ENCODE measurements at regions not wholly inside any gene's neighbourhood (a gene's known extent, or its start where the extent isn't known, plus 50 kb on each side); places are given as distances from the start of the nearest gene placed in this dataset.

DNA sequence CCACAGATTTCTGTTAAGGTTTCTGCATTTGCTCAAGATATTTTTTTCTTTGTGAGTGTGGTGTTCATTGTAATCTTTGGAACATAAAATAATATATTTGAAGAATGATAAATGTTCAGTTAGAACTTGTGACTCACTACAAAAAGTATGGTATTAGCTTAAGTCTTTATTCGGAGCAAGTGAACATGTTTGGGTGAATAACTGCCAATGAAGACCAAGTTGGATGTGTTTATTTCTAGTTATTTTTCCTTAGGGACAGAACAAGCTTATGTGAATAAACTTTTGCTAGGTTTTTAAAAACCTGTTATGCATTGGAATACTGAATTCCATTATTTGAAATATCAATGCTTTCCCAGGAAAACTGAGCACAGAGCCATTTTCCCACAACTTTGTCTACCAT, 418.6 kb downstream of the SLCO4C1 start:
- H2AK5ac ChIP-seq (ENCODE audit: low read length): no peak overlapping the region
- no CpG with 5 or more reads among the region's 1 CpG for WGBS (ENCODE audit: extremely low coverage, insufficient coverage, insufficient read length)

DNA sequence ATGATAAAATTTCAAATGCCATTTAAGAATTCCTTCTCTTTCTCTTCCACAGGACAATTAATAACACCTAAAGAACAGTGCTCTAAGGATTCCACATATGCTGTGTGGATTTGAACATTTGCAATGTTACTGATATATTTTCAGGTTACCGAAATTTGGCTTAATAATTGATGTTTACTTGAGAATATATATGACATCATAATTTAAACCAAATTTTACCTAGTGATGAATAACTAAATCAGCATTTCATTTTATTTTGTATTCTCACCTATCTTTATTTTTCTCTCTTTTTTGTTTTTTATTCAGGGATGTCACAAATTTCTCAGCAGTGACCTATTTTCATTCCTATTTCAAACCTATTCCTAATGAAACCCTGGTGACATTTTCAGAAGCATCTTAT, 429.6 kb downstream of the SLCO4C1 start:
- no peaks in the 10 kb centered on the region for H3K36me3 ChIP-seq (ENCODE audit: control insufficient read depth in 1 of 2, insufficient read depth in 2 of 2, low read length in 2 of 2)
- no peaks in the 10 kb centered on the region for H3K79me1 ChIP-seq (ENCODE audit: low read length)
- no peaks in the 10 kb centered on the region for H3K9me3 ChIP-seq (ENCODE audit: insufficient read depth, low read depth, low read length)
- no peak overlapping the region for H3K14ac ChIP-seq (ENCODE audit: low read length)
- H2AK5ac ChIP-seq (ENCODE audit: low read length): no peak overlapping the region
- no peak overlapping the region for H3K4me3 ChIP-seq (ENCODE audit: low read depth, low read length)
- no peak overlapping the region for H3K4ac ChIP-seq (ENCODE audit: low read depth, low read length)
- no peak overlapping the region for H3K4me2 ChIP-seq (ENCODE audit: low read length)
- no peak overlapping the region for H2AFZ ChIP-seq (ENCODE audit: insufficient read depth, low read length, poor library complexity)
- no peak overlapping the region for H2BK12ac ChIP-seq (ENCODE audit: low read length)
- no peaks in the 10 kb centered on the region for H3K79me2 ChIP-seq (ENCODE audit: control insufficient read depth, insufficient read depth, low read length, poor library complexity)
- H3K27me3 ChIP-seq (ENCODE audit: insufficient read depth, low read length): no peaks in the 10 kb centered on the region
- no peaks in the 10 kb centered on the region for H3K4me1 ChIP-seq (ENCODE audit: control insufficient read depth in 1 of 2, insufficient read depth in 2 of 2, low read length in 2 of 2)
- no peak overlapping the region for H3K23ac ChIP-seq (ENCODE audit: low read length)
- no peak overlapping the region for H4K91ac ChIP-seq (ENCODE audit: low read depth, low read length)
- H2BK120ac ChIP-seq (ENCODE audit: insufficient read depth, low read length, poor library complexity): no peak overlapping the region
- H2BK5ac ChIP-seq (ENCODE audit: low read depth, low read length, poor library complexity): no peak overlapping the region
- no peak for DNase-seq
- no peak overlapping the region for H3K9ac ChIP-seq (ENCODE audit: low read length)
- no peak overlapping the region for H3K27ac ChIP-seq (ENCODE audit: low read depth, low read length)
- no peak overlapping the region for H4K12ac ChIP-seq (ENCODE audit: low read depth, low read length)
- no peak overlapping the region for H3K18ac ChIP-seq (ENCODE audit: low read length)
- H4K8ac ChIP-seq (ENCODE audit: low read depth, low read length): no peak overlapping the region
- WGBS (ENCODE audit: extremely low coverage, insufficient coverage, insufficient read length): no CpG with 5 or more reads among the region's 1 CpG

More for the DNA sequence above, 418.6 kb downstream of the SLCO4C1 start:
- no peak overlapping the region for H4K8ac ChIP-seq (ENCODE audit: low read depth, low read length)
- no peak overlapping the region for H2AFZ ChIP-seq (ENCODE audit: insufficient read depth, low read length, poor library complexity)
- no peaks in the 10 kb centered on the region for H3K79me1 ChIP-seq (ENCODE audit: low read length)
- H3K4me3 ChIP-seq (ENCODE audit: low read depth, low read length): no peak overlapping the region
- H3K27ac ChIP-seq (ENCODE audit: low read depth, low read length): no peak overlapping the region
- H3K9me3 ChIP-seq (ENCODE audit: insufficient read depth, low read depth, low read length): no peaks in the 10 kb centered on the region
- H4K12ac ChIP-seq (ENCODE audit: low read depth, low read length): no peak overlapping the region
- H3K23ac ChIP-seq (ENCODE audit: low read length): no peak overlapping the region
- H3K18ac ChIP-seq (ENCODE audit: low read length): no peak overlapping the region
- H3K27me3 ChIP-seq (ENCODE audit: insufficient read depth, low read length): no peaks in the 10 kb centered on the region
- H3K79me2 ChIP-seq (ENCODE audit: control insufficient read depth, insufficient read depth, low read length, poor library complexity): no peaks in the 10 kb centered on the region
- H3K36me3 ChIP-seq (ENCODE audit: control insufficient read depth in 1 of 2, insufficient read depth in 2 of 2, low read length in 2 of 2): no peaks in the 10 kb centered on the region
- H3K14ac ChIP-seq (ENCODE audit: low read length): no peak overlapping the region
- DNase-seq: no peak
- no peak overlapping the region for H3K4me2 ChIP-seq (ENCODE audit: low read length)
- H2BK12ac ChIP-seq (ENCODE audit: low read length): no peak overlapping the region
- no peak overlapping the region for H2BK5ac ChIP-seq (ENCODE audit: low read depth, low read length, poor library complexity)
- no peak overlapping the region for H3K9ac ChIP-seq (ENCODE audit: low read length)
- H3K4ac ChIP-seq (ENCODE audit: low read depth, low read length): no peak overlapping the region
- H2BK120ac ChIP-seq (ENCODE audit: insufficient read depth, low read length, poor library complexity): no peak overlapping the region
- no peak overlapping the region for H4K91ac ChIP-seq (ENCODE audit: low read depth, low read length)
- no peaks in the 10 kb centered on the region for H3K4me1 ChIP-seq (ENCODE audit: control insufficient read depth in 1 of 2, insufficient read depth in 2 of 2, low read length in 2 of 2)

DNA sequence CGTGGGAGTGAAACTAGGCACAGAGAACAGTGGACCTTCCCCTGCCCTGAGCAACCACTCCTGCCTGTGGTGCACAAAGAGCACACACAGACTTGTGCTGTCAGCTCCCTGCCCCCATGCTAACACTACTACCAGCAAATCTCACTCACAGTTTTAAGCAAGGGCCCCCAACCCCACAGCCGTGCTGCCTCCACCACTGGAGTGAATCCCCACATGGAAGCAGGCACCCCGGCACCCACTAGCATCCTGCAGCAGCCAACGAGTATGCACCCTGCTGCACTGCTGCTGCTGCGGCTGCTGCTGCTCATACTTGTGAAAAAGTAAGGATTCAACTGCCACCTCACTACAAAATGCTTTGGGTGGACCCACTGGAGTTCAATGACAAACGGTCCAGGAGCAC, 435.5 kb downstream of the SLCO4C1 start:
- Histone ChIP-seq H3K18ac (ENCODE audit: low read length) (no peak overlapping the region), H3K79me2 (ENCODE audit: control insufficient read depth, insufficient read depth, low read length, poor library complexity) (no peaks in the 10 kb centered on the region), H2AK5ac (ENCODE audit: low read length) (no peak overlapping the region), H3K9me3 (ENCODE audit: insufficient read depth, low read depth, low read length) (no peaks in the 10 kb centered on the region), H2BK12ac (ENCODE audit: low read length) (no peak overlapping the region), H3K23ac (ENCODE audit: low read length) (no peak overlapping the region), H4K12ac (ENCODE audit: low read depth, low read length) (no peak overlapping the region), H3K9ac (ENCODE audit: low read length) (no peak overlapping the region), H4K91ac (ENCODE audit: low read depth, low read length) (no peak overlapping the region), H3K14ac (ENCODE audit: low read length) (no peak overlapping the region), H3K27ac (ENCODE audit: low read depth, low read length) (no peak overlapping the region), H3K36me3 (ENCODE audit: control insufficient read depth in 1 of 2, insufficient read depth in 2 of 2, low read length in 2 of 2) (no peaks in the 10 kb centered on the region), H3K27me3 (ENCODE audit: insufficient read depth, low read length) (no peaks in the 10 kb centered on the region), H3K4me3 (ENCODE audit: low read depth, low read length) (no peak overlapping the region), H3K4me1 (ENCODE audit: control insufficient read depth in 1 of 2, insufficient read depth in 2 of 2, low read length in 2 of 2) (no peaks in the 10 kb centered on the region), H4K8ac (ENCODE audit: low read depth, low read length) (no peak overlapping the region), H3K79me1 (ENCODE audit: low read length) (no peaks in the 10 kb centered on the region), H2BK120ac (ENCODE audit: insufficient read depth, low read length, poor library complexity) (no peak overlapping the region), H2AFZ (ENCODE audit: insufficient read depth, low read length, poor library complexity) (no peak overlapping the region), H2BK5ac (ENCODE audit: low read depth, low read length, poor library complexity) (no peak overlapping the region), H3K4me2 (ENCODE audit: low read length) (no peak overlapping the region), H3K4ac (ENCODE audit: low read depth, low read length) (no peak overlapping the region)
- no CpG with 5 or more reads among the region's 6 CpGs for WGBS (ENCODE audit: extremely low coverage, insufficient coverage, insufficient read length)
- DNase-seq: no peak

DNA sequence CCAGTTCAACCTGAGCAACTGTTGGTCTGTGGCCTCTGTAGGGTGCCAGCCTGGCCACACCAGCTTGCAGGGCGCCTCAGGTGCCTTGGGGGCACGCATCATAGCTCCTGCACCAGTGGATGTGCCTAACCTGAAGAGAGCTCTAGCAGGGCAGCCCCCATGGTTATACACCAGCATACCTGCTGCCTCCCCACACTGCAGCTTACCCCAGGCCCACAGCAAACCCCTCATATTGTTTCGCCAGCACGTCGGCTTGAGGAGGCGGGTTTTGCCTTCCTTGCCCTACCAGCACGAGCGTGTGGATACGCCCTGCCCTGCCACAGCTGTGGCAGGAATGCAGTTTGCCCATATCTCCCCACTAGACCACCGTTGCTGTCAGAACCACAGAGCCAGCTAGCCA, 435.9 kb downstream of the SLCO4C1 start:
- Histone ChIP-seq H2AK5ac (ENCODE audit: low read length) (no peak overlapping the region), H4K8ac (ENCODE audit: low read depth, low read length) (no peak overlapping the region), H3K4me1 (ENCODE audit: control insufficient read depth in 1 of 2, insufficient read depth in 2 of 2, low read length in 2 of 2) (no peaks in the 10 kb centered on the region), H3K9ac (ENCODE audit: low read length) (no peak overlapping the region), H3K79me1 (ENCODE audit: low read length) (no peaks in the 10 kb centered on the region), H2AFZ (ENCODE audit: insufficient read depth, low read length, poor library complexity) (no peak overlapping the region), H3K27me3 (ENCODE audit: insufficient read depth, low read length) (no peaks in the 10 kb centered on the region), H3K4me2 (ENCODE audit: low read length) (no peak overlapping the region), H3K9me3 (ENCODE audit: insufficient read depth, low read depth, low read length) (no peaks in the 10 kb centered on the region), H3K79me2 (ENCODE audit: control insufficient read depth, insufficient read depth, low read length, poor library complexity) (no peaks in the 10 kb centered on the region), H4K91ac (ENCODE audit: low read depth, low read length) (no peak overlapping the region), H2BK120ac (ENCODE audit: insufficient read depth, low read length, poor library complexity) (no peak overlapping the region), H2BK12ac (ENCODE audit: low read length) (no peak overlapping the region), H4K12ac (ENCODE audit: low read depth, low read length) (no peak overlapping the region), H3K23ac (ENCODE audit: low read length) (no peak overlapping the region), H3K14ac (ENCODE audit: low read length) (no peak overlapping the region), H2BK5ac (ENCODE audit: low read depth, low read length, poor library complexity) (no peak overlapping the region), H3K27ac (ENCODE audit: low read depth, low read length) (no peak overlapping the region), H3K4ac (ENCODE audit: low read depth, low read length) (no peak overlapping the region), H3K4me3 (ENCODE audit: low read depth, low read length) (no peak overlapping the region), H3K18ac (ENCODE audit: low read length) (no peak overlapping the region), H3K36me3 (ENCODE audit: control insufficient read depth in 1 of 2, insufficient read depth in 2 of 2, low read length in 2 of 2) (no peaks in the 10 kb centered on the region)
- no CpG with 5 or more reads among the region's 10 CpGs for whole genome bisulfite sequencing (ENCODE audit: extremely low coverage, insufficient coverage, insufficient read length)
- DNase-seq: no peak

DNA sequence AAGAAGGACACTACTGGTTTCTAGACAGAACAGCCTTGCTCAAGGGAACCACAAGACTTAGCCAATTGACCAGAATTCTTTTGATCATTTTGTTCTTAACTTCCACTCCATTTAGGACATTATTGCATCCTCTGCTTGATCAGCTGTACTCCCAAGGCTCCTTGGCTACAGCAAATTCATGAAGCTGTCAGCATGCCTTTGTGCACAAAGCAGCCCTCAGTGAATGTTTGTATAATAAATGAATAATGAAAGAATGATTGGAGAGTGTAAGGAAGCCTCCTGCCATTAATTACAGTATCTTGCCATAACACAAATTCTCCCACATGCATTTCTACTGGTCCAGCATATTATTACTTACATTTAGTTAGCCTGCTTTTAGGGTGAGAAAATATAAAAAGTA, 449.6 kb downstream of the SLCO4C1 start:
- Histone ChIP-seq H2BK5ac (ENCODE audit: low read depth, low read length, poor library complexity) (no peak overlapping the region), H3K4me1 (ENCODE audit: control insufficient read depth in 1 of 2, insufficient read depth in 2 of 2, low read length in 2 of 2) (no peaks in the 10 kb centered on the region), H3K4me3 (ENCODE audit: low read depth, low read length) (no peak overlapping the region), H2BK120ac (ENCODE audit: insufficient read depth, low read length, poor library complexity) (no peak overlapping the region), H3K79me2 (ENCODE audit: control insufficient read depth, insufficient read depth, low read length, poor library complexity) (no peaks in the 10 kb centered on the region), H4K12ac (ENCODE audit: low read depth, low read length) (no peak overlapping the region), H3K9me3 (ENCODE audit: insufficient read depth, low read depth, low read length) (no peaks in the 10 kb centered on the region), H3K27ac (ENCODE audit: low read depth, low read length) (no peak overlapping the region), H3K14ac (ENCODE audit: low read length) (no peak overlapping the region), H3K27me3 (ENCODE audit: insufficient read depth, low read length) (no peaks in the 10 kb centered on the region), H2AFZ (ENCODE audit: insufficient read depth, low read length, poor library complexity) (no peak overlapping the region), H3K23ac (ENCODE audit: low read length) (no peak overlapping the region), H4K8ac (ENCODE audit: low read depth, low read length) (no peak overlapping the region), H3K4me2 (ENCODE audit: low read length) (no peak overlapping the region), H3K79me1 (ENCODE audit: low read length) (no peaks in the 10 kb centered on the region), H3K9ac (ENCODE audit: low read length) (no peak overlapping the region), H2AK5ac (ENCODE audit: low read length) (no peak overlapping the region), H3K36me3 (ENCODE audit: control insufficient read depth in 1 of 2, insufficient read depth in 2 of 2, low read length in 2 of 2) (no peaks in the 10 kb centered on the region), H4K91ac (ENCODE audit: low read depth, low read length) (no peak overlapping the region), H3K4ac (ENCODE audit: low read depth, low read length) (no peak overlapping the region), H3K18ac (ENCODE audit: low read length) (no peak overlapping the region), H2BK12ac (ENCODE audit: low read length) (no peak overlapping the region)
- no peak for DNase-seq

Measured in trophoblast cell (in vitro differentiated cells and primary cell).